ENCODE measurements at regions not wholly inside any gene's neighbourhood (a gene's known extent, or its start where the extent isn't known, plus 50 kb on each side); places are given as distances from the start of the nearest gene placed in this dataset.

DNA sequence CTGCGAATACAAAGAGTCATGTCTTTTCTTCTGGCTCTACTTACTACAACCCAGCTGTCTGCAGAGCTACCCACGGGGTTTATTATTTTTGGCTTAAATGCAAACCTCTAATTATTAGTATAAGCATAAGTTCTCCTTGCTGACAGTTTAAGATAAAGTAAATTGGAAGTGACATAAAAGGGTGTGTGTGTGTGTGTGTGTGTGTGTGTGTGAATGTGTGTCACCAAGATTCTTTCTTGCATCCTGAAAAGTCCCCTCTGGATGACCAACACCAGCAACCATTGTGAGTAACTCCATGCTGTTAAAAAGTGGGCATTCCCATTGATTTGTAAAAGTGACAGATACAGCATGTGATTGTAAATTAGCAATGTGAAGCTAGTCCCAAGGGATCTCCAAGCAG, 803.8 kb upstream of the ZNF608 start:
- Histone ChIP-seq H3K4me1 (ENCODE audit: control insufficient read depth, insufficient read depth, low read length) (no peaks in the 10 kb centered on the region), H2AFZ (ENCODE audit: control insufficient read depth, low read depth, low read length) (no peak overlapping the region), H3K4me2 (ENCODE audit: control insufficient read depth, insufficient read depth) (no peak overlapping the region), H3K4me3 (no peak overlapping the region), H4K20me1 (ENCODE audit: control insufficient read depth, insufficient read depth) (no peaks in the 10 kb centered on the region), H3K9ac (ENCODE audit: control insufficient read depth, insufficient read depth, low read length) (no peak overlapping the region), H3K27me3 (replicated peaks in 1 of 2; ENCODE audit: control insufficient read depth in 2 of 2, insufficient read depth in 2 of 2, low read length in 1 of 2) (no peaks in the 10 kb centered on the region), H3K9me3 (replicated peaks; ENCODE audit: control insufficient read depth, insufficient read depth, low read length) (no peaks in the 10 kb centered on the region), H3K36me3 (ENCODE audit: control insufficient read depth in 2 of 2, insufficient read depth in 2 of 2, low read length in 1 of 2) (no peaks in the 10 kb centered on the region), H3K27ac (ENCODE audit: control insufficient read depth, insufficient read depth) (no peak overlapping the region), H3K79me2 (ENCODE audit: control insufficient read depth, insufficient read depth, low read length) (no peaks in the 10 kb centered on the region)
- BruUV-seq (replicated peaks), result no TSS peak
- POLR2A ChIA-PET, result no interaction called here
- in situ Hi-C loops (cut with MboI) (no loop called here), intact Hi-C loops (cut with micrococcal nuclease; ENCODE audit: unreplicated experiment) (no loop called here)
- SMC1A ChIA-PET (ENCODE audit: uncharacterized antibody, unreplicated experiment), result no interaction called here
- TF ChIP-seq MEF2A (IDR thresholded peaks at IDR 0.05; ENCODE audit: insufficient read depth, low read depth, low read length) (no peak), NR2C2 (IDR thresholded peaks at IDR 0.05; ENCODE audit: borderline replicate concordance, control insufficient read depth, insufficient read length, low read depth) (no peak), PAX8 (IDR thresholded peaks at IDR 0.05) (no peak), CHD4 (IDR thresholded peaks at IDR 0.05) (no peak), POU2F2 (IDR thresholded peaks at IDR 0.05; ENCODE audit: borderline replicate concordance, low read depth, low read length) (no peak), NFIC (IDR thresholded peaks at IDR 0.05; ENCODE audit: low read depth, low read length) (no peak), SIX5 (IDR thresholded peaks at IDR 0.05; ENCODE audit: low read depth, low read length, severe bottlenecking) (no peak), NFXL1 (IDR thresholded peaks at IDR 0.05; ENCODE audit: borderline replicate concordance) (no peak), GABPA (IDR thresholded peaks at IDR 0.05; ENCODE audit: low read depth) (no peak), NR2C1 (IDR thresholded peaks at IDR 0.05) (no peak), JUNB (IDR thresholded peaks at IDR 0.05) (no peak), HCFC1 (IDR thresholded peaks at IDR 0.05; ENCODE audit: low read length) (no peak), MEF2B (IDR thresholded peaks at IDR 0.05; ENCODE audit: partially characterized antibody, poor library complexity, severe bottlenecking) (no peak), IRF3 (IDR thresholded peaks at IDR 0.05) (no peak), CTCF (IDR thresholded peaks at IDR 0.05 in 2 of 3, conservative IDR thresholded peaks at IDR 0.05 in 1 of 3; ENCODE audit: control insufficient read depth in 2 of 3, extremely low read depth in 1 of 3, insufficient read depth in 1 of 3, low read depth in 3 of 3, low read length in 3 of 3) (no peak), CBFB (IDR thresholded peaks at IDR 0.05; ENCODE audit: low read depth) (no peak), SREBF1 (IDR thresholded peaks at IDR 0.05; ENCODE audit: low read length) (no peak), ZNF24 (IDR thresholded peaks at IDR 0.05) (no peak)
- TF ChIP-seq, protein P1, sequence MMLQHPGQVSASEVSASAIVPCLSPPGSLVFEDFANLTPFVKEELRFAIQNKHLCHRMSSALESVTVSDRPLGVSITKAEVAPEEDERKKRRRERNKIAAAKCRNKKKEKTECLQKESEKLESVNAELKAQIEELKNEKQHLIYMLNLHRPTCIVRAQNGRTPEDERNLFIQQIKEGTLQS (IDR thresholded peaks at IDR 0.05; ENCODE audit: borderline replicate concordance, extremely low read depth, low read depth, low read length), result no peak
- no peak for FAIRE-seq
- no peak for ATAC-seq
- DNase-seq (ENCODE audit: low read depth, low spot score), result no peak
- CTCF ChIA-PET, result no interaction called here
- 0% methylated on average over 2 of the region's 2 CpGs for whole genome bisulfite sequencing (ENCODE audit: insufficient coverage, insufficient replicate concordance, low lambda C conversion rate, missing lambda C conversion rate)
- RAD21 ChIA-PET (ENCODE audit: unreplicated experiment), result no interaction called here

All from GM12878 (cell line).